H1 (cell line): ENCODE measurements at regions not wholly inside any gene's neighbourhood (a gene's known extent, or its start where the extent isn't known, plus 50 kb on each side); places are given as distances from the start of the nearest gene placed in this dataset.

Experiments used
- POLR2A ChIP-seq, 2 experiments: IDR thresholded peaks; 1 replicate in 1 of 2; 2 replicates in 1 of 2; pipeline ENCODE4 v1.6.1; 2011; ENCODE audit warnings: low read depth in 2 of 2, low read length in 2 of 2, mild to moderate bottlenecking in 2 of 2; ENCODE audit errors: control extremely low read depth in 1 of 2
- SUZ12 ChIP-seq: fragments of 200-600 bp; sonication (generic); IDR thresholded peaks from 2 replicates; pipeline ENCODE4 v1.6.1; 2012; ENCODE audit warnings: mild to moderate bottlenecking, inconsistent platforms, low read length, moderate library complexity, mixed read lengths
- TF ChIP-seq, protein P1 (sequence below), 3 experiments: IDR thresholded peaks; 1 replicate in 2 of 3; 2 replicates in 1 of 3; pipeline versions ENCODE4 v1.5.1 to v1.6.1; 2011; ENCODE audit warnings: low read length in 3 of 3, mild to moderate bottlenecking in 3 of 3, inconsistent platforms in 2 of 3, low read depth in 1 of 3, moderate library complexity in 1 of 3; ENCODE audit not compliant: insufficient read depth in 1 of 3; ENCODE audit errors: control extremely low read depth in 1 of 3

DNA sequence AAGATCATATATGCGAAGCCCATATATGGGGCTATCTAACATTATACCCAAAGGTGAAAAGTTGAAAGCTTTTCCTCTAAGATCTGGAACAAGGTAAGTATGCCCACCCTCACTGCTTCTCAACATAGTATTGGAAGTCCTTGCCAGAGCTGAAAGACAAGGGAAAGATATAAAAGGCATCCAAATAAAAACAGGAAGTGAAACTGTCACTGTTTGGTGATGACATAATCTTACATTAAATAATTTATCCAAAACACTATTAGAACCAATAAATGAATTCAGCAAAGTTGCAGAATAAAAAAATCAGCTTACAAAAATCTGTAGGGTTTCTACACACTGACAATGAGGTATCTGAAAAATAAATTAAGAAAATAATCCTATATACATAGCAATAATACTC lies 205.8 kb downstream of the INSIG2 start:
- TF ChIP-seq POLR2A (IDR thresholded peaks at IDR 0.05; ENCODE audit: control extremely low read depth in 1 of 2, low read depth in 2 of 2, low read length in 2 of 2) (no peak), SUZ12 (no peak)
- TF ChIP-seq, protein P1, sequence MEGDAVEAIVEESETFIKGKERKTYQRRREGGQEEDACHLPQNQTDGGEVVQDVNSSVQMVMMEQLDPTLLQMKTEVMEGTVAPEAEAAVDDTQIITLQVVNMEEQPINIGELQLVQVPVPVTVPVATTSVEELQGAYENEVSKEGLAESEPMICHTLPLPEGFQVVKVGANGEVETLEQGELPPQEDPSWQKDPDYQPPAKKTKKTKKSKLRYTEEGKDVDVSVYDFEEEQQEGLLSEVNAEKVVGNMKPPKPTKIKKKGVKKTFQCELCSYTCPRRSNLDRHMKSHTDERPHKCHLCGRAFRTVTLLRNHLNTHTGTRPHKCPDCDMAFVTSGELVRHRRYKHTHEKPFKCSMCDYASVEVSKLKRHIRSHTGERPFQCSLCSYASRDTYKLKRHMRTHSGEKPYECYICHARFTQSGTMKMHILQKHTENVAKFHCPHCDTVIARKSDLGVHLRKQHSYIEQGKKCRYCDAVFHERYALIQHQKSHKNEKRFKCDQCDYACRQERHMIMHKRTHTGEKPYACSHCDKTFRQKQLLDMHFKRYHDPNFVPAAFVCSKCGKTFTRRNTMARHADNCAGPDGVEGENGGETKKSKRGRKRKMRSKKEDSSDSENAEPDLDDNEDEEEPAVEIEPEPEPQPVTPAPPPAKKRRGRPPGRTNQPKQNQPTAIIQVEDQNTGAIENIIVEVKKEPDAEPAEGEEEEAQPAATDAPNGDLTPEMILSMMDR (IDR thresholded peaks at IDR 0.05; ENCODE audit: control extremely low read depth in 1 of 3, insufficient read depth in 1 of 3, low read depth in 1 of 3, low read length in 3 of 3), result no peak
